GM10266 (cell line): ENCODE measurements at regions not wholly inside any gene's neighbourhood (a gene's known extent, or its start where the extent isn't known, plus 50 kb on each side); places are given as distances from the start of the nearest gene placed in this dataset.

Source experiments
- DNase-seq: peaks from one replicate; pipeline ENCODE4 v3.0.0; 2012; ENCODE audit errors: extremely low spot score
- CTCF ChIP-seq: IDR thresholded peaks from 2 replicates; pipeline ENCODE4 v1.5.1; 2012; ENCODE audit warnings: mild to moderate bottlenecking, low read depth; ENCODE audit not compliant: control insufficient read depth, insufficient read depth; ENCODE audit errors: missing control alignments

- DNase-seq: no peak
- TF ChIP-seq CTCF: no peak
Observed at GRCh38 chr11:45036733-45037132, 86.0 kb upstream of the TP53I11 start.

- TF ChIP-seq CTCF: no peak
- no peak for DNase-seq
Observed at GRCh38 chr11:45037434-45038005, 86.8 kb upstream of the TP53I11 start.

- DNase-seq: no peak
- TF ChIP-seq CTCF: no peak
Observed at GRCh38 chr11:45038923-45039322, 88.2 kb upstream of the TP53I11 start.

GRCh38 chr11:45041596-45041995 lies 90.9 kb upstream of the TP53I11 start:
- no peak for TF ChIP-seq CTCF
- DNase-seq: no peak

- no peak for DNase-seq
- TF ChIP-seq CTCF: no peak
Observed at GRCh38 chr11:45042560-45042959, 91.9 kb upstream of the TP53I11 start.

DNA sequence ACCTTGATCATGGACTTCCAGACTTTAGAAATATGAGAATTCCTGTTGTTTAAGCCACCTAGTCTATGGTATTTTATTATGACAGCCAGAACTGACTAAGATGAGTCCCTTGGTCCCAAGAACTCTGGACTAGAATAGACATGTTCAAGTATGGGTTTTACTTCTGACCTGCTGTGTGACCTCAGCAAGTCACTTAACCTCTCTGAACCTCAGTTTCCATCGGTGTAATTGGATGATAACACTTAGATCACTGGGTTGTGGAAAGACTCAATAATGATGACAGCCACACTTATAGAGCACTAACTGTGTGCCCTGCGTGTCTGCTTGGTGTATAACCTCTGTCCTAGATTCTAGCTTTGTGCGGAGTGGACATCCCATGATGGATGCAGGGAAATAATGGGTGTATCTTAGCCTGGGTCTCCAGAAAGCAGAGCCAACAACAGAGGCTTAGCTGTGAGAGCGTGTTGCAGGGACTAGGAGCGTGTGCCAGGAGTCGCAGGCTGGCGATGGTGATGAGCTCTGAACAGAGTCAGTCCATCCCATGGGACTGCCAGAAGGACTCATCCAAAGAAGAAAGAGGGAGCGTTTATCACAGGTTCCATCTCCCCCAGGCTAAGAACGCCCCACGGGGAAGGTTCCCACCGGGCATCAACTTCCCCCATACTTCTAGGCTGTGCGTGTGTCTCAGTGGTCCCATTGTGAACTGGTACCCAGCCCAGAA lies 93.2 kb upstream of the TP53I11 start:
- no peak for TF ChIP-seq CTCF
- DNase-seq: no peak

GRCh38 chr11:45045683-45046471 lies 95.2 kb upstream of the TP53I11 start:
- DNase-seq: no peak
- TF ChIP-seq CTCF: no peak
